Neural crest cell (in vitro differentiated cells): ENCODE measurements at regions not wholly inside any gene's neighbourhood (a gene's known extent, or its start where the extent isn't known, plus 50 kb on each side); places are given as distances from the start of the nearest gene placed in this dataset.

Experiments
- DNase-seq: peaks from one replicate; pipeline ENCODE4 v3.0.0; 2021; ENCODE audit warnings: low read depth, mixed read lengths, low spot score
- H3K27ac Mint-ChIP-seq: one replicate; pipeline ENCODE4 v1.8.0; 2021; ENCODE audit warnings: mild to moderate bottlenecking, mixed read lengths; ENCODE audit not compliant: unreplicated experiment
- H3K27me3 Mint-ChIP-seq: 2 replicates; pipeline ENCODE4 v1.8.0; 2021; ENCODE audit warnings: low read depth, mild to moderate bottlenecking, mixed read lengths
- H3K36me3 Mint-ChIP-seq: 2 replicates; pipeline ENCODE4 v1.8.0; 2021; ENCODE audit warnings: low read depth, mild to moderate bottlenecking, mixed read lengths
- H3K4me1 Mint-ChIP-seq: 2 replicates; pipeline ENCODE4 v1.8.0; 2021; ENCODE audit warnings: mixed read lengths
- H3K4me3 Mint-ChIP-seq: one replicate; pipeline ENCODE4 v1.8.0; 2021; ENCODE audit warnings: mild to moderate bottlenecking, mixed read lengths
- H3K9me3 Mint-ChIP-seq: 2 replicates; pipeline ENCODE4 v1.8.0; 2021; ENCODE audit warnings: mixed read lengths
- CTCF ChIP-seq: fragments of 200-600 bp; sonication (generic); conservative IDR thresholded peaks from 2 replicates; pipeline ENCODE4 v1.5.0; 2021; ENCODE audit warnings: antibody characterized with exemption, mild to moderate bottlenecking

- no peak overlapping the region for H3K27ac Mint-ChIP-seq
- no peak for TF ChIP-seq CTCF
- H3K4me1 Mint-ChIP-seq, result peaks cover 6% of the 10 kb centered on the region
- H3K4me3 Mint-ChIP-seq, result no peak overlapping the region
- no peak for DNase-seq
- no peaks in the 10 kb centered on the region for H3K36me3 Mint-ChIP-seq
- no peaks in the 10 kb centered on the region for H3K27me3 Mint-ChIP-seq
- no peaks in the 10 kb centered on the region for H3K9me3 Mint-ChIP-seq
Measured at GRCh38 chr16:64585367-64585766, 536.5 kb downstream of the CDH11 start.

- H3K27ac Mint-ChIP-seq, result no peak overlapping the region
- H3K27me3 Mint-ChIP-seq, result no peaks in the 10 kb centered on the region
- no peaks in the 10 kb centered on the region for H3K36me3 Mint-ChIP-seq
- no peak for DNase-seq
- no peaks in the 10 kb centered on the region for H3K9me3 Mint-ChIP-seq
- H3K4me3 Mint-ChIP-seq, result no peak overlapping the region
- H3K4me1 Mint-ChIP-seq, result no peaks in the 10 kb centered on the region
- TF ChIP-seq CTCF, result no peak
Measured at GRCh38 chr16:64580558-64580957, 541.3 kb downstream of the CDH11 start.

GRCh38 chr16:64579712-64580111 lies 542.2 kb downstream of the CDH11 start:
- DNase-seq, result no peak
- TF ChIP-seq CTCF, result no peak
- Mint-ChIP-seq H3K4me1 (no peaks in the 10 kb centered on the region), H3K36me3 (no peaks in the 10 kb centered on the region), H3K9me3 (no peaks in the 10 kb centered on the region), H3K4me3 (no peak overlapping the region), H3K27me3 (no peaks in the 10 kb centered on the region), H3K27ac (no peak overlapping the region)

- H3K27me3 Mint-ChIP-seq, result no peaks in the 10 kb centered on the region
- no peaks in the 10 kb centered on the region for H3K9me3 Mint-ChIP-seq
- no peaks in the 10 kb centered on the region for H3K4me1 Mint-ChIP-seq
- no peak for TF ChIP-seq CTCF
- no peaks in the 10 kb centered on the region for H3K36me3 Mint-ChIP-seq
- no peak for DNase-seq
- no peak overlapping the region for H3K4me3 Mint-ChIP-seq
- no peak overlapping the region for H3K27ac Mint-ChIP-seq
Measured at GRCh38 chr16:64545768-64546167, 576.1 kb downstream of the CDH11 start.

DNA sequence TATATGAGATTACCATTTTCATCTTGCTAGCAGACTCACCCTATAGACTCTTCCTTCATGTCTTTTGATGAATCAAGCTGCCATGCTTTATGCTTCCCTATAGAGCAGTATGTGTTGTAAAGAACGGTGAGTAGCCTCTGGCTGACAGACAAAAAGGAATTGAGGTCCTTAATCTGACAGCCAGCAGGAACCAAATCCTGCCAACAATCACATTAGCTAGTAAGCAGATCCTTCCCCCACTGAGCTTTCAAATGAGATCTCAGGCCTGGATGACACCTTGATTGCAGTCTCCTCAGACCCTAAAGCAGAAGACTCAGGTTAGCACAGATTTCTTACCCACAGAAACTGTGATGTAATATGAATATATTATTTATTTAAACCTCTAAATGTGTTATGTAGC lies 577.0 kb downstream of the CDH11 start:
- Mint-ChIP-seq H3K4me1 (no peaks in the 10 kb centered on the region), H3K36me3 (no peaks in the 10 kb centered on the region), H3K9me3 (no peaks in the 10 kb centered on the region), H3K4me3 (no peak overlapping the region), H3K27me3 (no peaks in the 10 kb centered on the region), H3K27ac (no peak overlapping the region)
- no peak for DNase-seq
- no peak for TF ChIP-seq CTCF

DNA sequence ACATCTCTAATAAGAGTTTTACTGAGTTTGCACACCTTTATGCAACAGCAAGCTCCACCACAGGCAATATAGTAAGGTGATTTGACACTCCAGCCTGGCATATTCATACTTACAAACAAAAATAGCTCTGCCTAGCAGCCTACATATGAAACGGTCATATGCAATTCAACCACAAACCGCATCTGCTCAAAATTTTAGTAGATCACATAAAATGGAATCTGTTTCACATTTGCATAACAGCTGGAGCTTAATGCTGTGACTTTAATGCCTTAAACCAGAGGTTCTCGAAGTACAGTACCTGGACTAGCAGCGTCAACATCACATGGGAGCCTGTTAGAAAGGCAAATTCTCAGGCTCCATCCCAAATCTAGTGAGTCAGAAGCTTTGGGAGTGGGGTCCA lies 578.4 kb downstream of the CDH11 start:
- H3K27ac Mint-ChIP-seq, result no peak overlapping the region
- TF ChIP-seq CTCF, result no peak
- no peaks in the 10 kb centered on the region for H3K27me3 Mint-ChIP-seq
- no peaks in the 10 kb centered on the region for H3K36me3 Mint-ChIP-seq
- no peak overlapping the region for H3K4me3 Mint-ChIP-seq
- H3K4me1 Mint-ChIP-seq, result no peaks in the 10 kb centered on the region
- peaks cover 6% of the 10 kb centered on the region for H3K9me3 Mint-ChIP-seq
- no peak for DNase-seq
